Thyroid gland (tissue), 4 donors: ENCODE measurements at regions not wholly inside any gene's neighbourhood (a gene's known extent, or its start where the extent isn't known, plus 50 kb on each side); places are given as distances from the start of the nearest gene placed in this dataset.

Experiments
- DNase-seq, 2 donors: peaks; one replicate each; pipeline ENCODE4 v3.0.0-alpha.2; 2019
- H3K27ac ChIP-seq, 3 donors: fragments of 200-600 bp; sonication (generic); 1 replicate in 2 of 3; 2 replicates in 1 of 3; pipeline ENCODE4 v1.5.1; 2016 to 2019; ENCODE audit warnings: mild to moderate bottlenecking in 1 of 3, moderate library complexity in 1 of 3
- H3K27me3 ChIP-seq: fragments of 200-600 bp; sonication (generic); one replicate; pipeline ENCODE4 v1.5.1; 2019
- H3K36me3 ChIP-seq, 2 donors: fragments of 200-600 bp; sonication (generic); one replicate each; pipeline ENCODE4 v1.5.1; 2016 to 2019
- H3K4me1 ChIP-seq, 2 donors: fragments of 200-600 bp; sonication (generic); one replicate each; pipeline ENCODE4 v1.5.1; 2017 to 2019
- H3K4me3 ChIP-seq, 3 donors: fragments of 200-600 bp; sonication (generic); replicated peaks in 1 of 3; 1 replicate in 2 of 3; 2 replicates in 1 of 3; pipeline ENCODE4 v1.5.1; 2016; ENCODE audit warnings: mild to moderate bottlenecking in 1 of 3
- H3K9me3 ChIP-seq: fragments of 200-600 bp; sonication (generic); one replicate; pipeline ENCODE4 v1.5.1; 2017
- CTCF ChIP-seq, 6 experiments: fragments of 200-600 bp in 3 of 6; fragments of 450-650 bp in 3 of 6; sonication (generic) in 3 of 6; IDR thresholded peaks; one replicate each; pipeline ENCODE4 v1.5.1; 2016 to 2019; ENCODE audit warnings: antibody characterized with exemption in 6 of 6, mild to moderate bottlenecking in 2 of 6, inconsistent platforms in 1 of 6, moderate library complexity in 1 of 6
- POLR2A ChIP-seq, 2 donors: fragments of 450-650 bp; IDR thresholded peaks; one replicate each; pipeline ENCODE4 v1.6.1; 2017; ENCODE audit warnings: antibody characterized with exemption in 2 of 2, mild to moderate bottlenecking in 2 of 2, moderate library complexity in 1 of 2
- WGBS, 2 donors: methylation state at CpG; one replicate each; pipeline ENCODE4 v1.1.5; 2017; 5-methylcytosine and 5-hydroxymethylcytosine counted together
- intact Hi-C: fragments of 100-400 bp; cut with DNase I; formaldehyde crosslinking; loops from one replicate; pipeline ENCODE4 v1.15.1; 2023

GRCh38 chr18:52082246-52082645 is 257.8 kb upstream of the DCC start:
- Histone ChIP-seq H3K27me3 (no peaks in the 10 kb centered on the region), H3K4me1 (no peaks in the 10 kb centered on the region), H3K9me3 (no peaks in the 10 kb centered on the region), H3K4me3 (no peak overlapping the region), H3K27ac (no peak overlapping the region), H3K36me3 (no peaks in the 10 kb centered on the region)
- no peak for TF ChIP-seq CTCF (IDR thresholded peaks at IDR 0.05)
- no peak for TF ChIP-seq POLR2A (IDR thresholded peaks at IDR 0.05)
- 35 to 44% methylated on average over 1 of the region's 1 CpG for WGBS, 2 donors
- no peak for DNase-seq
- intact Hi-C loops = no loop called here

- Histone ChIP-seq H3K27me3 (no peaks in the 10 kb centered on the region), H3K9me3 (no peaks in the 10 kb centered on the region), H3K4me1 (no peaks in the 10 kb centered on the region), H3K4me3 (no peak overlapping the region), H3K36me3 (no peaks in the 10 kb centered on the region), H3K27ac (no peak overlapping the region)
- no peak for TF ChIP-seq POLR2A (IDR thresholded peaks at IDR 0.05)
- TF ChIP-seq CTCF (IDR thresholded peaks at IDR 0.05) = no peak
- intact Hi-C loops = no loop called here
- WGBS, 2 donors = 76 to 78% methylated on average over 2 of the region's 2 CpGs
- no peak for DNase-seq
Observed at GRCh38 chr18:52087140-52087539, 252.9 kb upstream of the DCC start.

DNA sequence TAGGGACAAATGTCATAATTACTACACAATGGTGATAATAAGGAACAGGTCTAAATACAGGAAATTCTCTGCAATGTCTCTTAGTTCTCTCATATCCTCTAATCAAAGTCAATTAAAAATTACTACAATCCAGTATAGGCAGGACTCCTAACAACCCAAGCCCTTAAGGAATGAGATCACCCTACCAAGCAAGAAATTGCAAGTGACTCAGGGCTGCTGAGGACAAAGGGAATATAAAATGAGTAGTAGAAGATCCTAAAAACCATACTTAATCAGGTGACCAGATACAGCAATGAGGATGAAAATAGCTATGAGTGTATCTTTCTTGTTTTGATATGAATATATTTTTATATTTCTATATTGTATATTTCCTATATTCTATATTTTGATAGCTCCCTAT is 250.0 kb upstream of the DCC start:
- Histone ChIP-seq H3K9me3 (no peaks in the 10 kb centered on the region), H3K4me3 (no peak overlapping the region), H3K27ac (no peak overlapping the region), H3K36me3 (no peaks in the 10 kb centered on the region), H3K4me1 (no peaks in the 10 kb centered on the region), H3K27me3 (no peaks in the 10 kb centered on the region)
- DNase-seq = no peak
- intact Hi-C loops = no loop called here
- no peak for TF ChIP-seq CTCF (IDR thresholded peaks at IDR 0.05)
- TF ChIP-seq POLR2A (IDR thresholded peaks at IDR 0.05) = no peak

GRCh38 chr18:52093171-52093570 is 246.8 kb upstream of the DCC start:
- no peak for TF ChIP-seq POLR2A (IDR thresholded peaks at IDR 0.05)
- TF ChIP-seq CTCF (IDR thresholded peaks at IDR 0.05) = no peak
- 92 to 94% methylated on average over 1 of the region's 1 CpG for WGBS, 2 donors
- DNase-seq = no peak
- intact Hi-C loops = no loop called here
- H3K36me3 ChIP-seq = no peaks in the 10 kb centered on the region
- no peaks in the 10 kb centered on the region for H3K27me3 ChIP-seq
- H3K27ac ChIP-seq = no peak overlapping the region
- H3K4me3 ChIP-seq = no peak overlapping the region
- no peaks in the 10 kb centered on the region for H3K4me1 ChIP-seq
- H3K9me3 ChIP-seq = no peaks in the 10 kb centered on the region

DNA sequence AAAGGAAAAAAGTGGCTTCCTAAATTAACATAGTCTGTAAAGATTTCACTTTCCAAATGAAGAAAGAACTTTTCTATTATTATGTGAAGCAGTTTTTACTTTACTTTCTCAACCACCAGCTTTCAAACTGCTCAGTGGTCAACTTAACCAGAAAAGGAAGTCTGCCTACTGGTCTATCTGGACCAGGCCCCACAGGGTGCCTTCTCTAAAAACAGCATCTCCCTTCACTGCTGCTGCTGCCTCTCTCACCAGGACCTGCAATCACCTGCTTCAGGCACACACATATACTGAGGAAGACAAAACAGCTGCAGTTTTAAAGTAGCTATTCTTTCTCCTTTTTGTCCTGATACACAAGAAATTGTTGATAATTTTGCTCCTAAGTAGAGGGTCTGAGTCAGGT is 221.3 kb upstream of the DCC start:
- H3K9me3 ChIP-seq = no peaks in the 10 kb centered on the region
- no peaks in the 10 kb centered on the region for H3K4me1 ChIP-seq
- no peaks in the 10 kb centered on the region for H3K36me3 ChIP-seq
- TF ChIP-seq CTCF (IDR thresholded peaks at IDR 0.05) (no peak), POLR2A (IDR thresholded peaks at IDR 0.05) (no peak)
- H3K27ac ChIP-seq = no peak overlapping the region
- no peaks in the 10 kb centered on the region for H3K27me3 ChIP-seq
- H3K4me3 ChIP-seq = no peak overlapping the region
- DNase-seq = no peak
- intact Hi-C loops = loop anchor here (10.0 kb wide), 1 partner anchor 56 kb away; no protein-coding TSS in a partner anchor
